ENCODE measurements at regions not wholly inside any gene's neighbourhood (a gene's known extent, or its start where the extent isn't known, plus 50 kb on each side); places are given as distances from the start of the nearest gene placed in this dataset.

DNA sequence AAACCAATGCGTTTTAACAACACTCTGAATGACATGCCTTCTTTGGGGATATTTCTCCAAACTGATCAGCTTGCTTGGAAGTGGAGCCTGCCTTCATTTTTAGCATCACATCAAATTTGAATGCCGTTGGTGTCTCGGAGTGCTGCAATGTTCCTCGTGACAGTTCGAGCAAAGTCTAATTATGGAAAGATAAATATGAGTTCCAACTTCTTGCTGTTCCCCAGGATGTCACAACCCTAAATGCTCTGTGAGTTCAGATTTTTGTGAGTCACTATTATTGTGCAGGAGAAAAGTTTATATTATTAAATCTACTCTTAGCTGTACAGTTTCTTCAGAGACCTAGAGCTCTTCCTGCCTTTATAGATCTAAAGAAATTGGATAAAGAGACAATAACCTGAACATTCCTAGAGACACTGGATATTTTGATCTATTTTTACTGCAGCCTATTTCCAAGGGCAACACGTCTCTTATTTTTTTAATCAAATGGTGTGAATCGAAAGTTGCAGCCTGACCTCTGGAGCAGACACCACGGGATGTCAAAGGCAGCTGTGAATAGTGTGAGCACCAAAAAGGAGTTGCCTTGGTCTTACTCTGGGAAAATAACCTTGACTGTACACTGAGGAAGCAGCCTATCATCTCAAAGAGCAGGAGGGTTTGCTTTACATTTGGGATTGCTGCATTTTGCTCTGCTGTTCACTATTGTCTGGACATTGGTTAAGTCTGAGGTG, 330.1 kb downstream of the TDRD15 start:
- H3K4me1 Mint-ChIP-seq (ENCODE audit: unreplicated experiment): no peaks in the 10 kb centered on the region
- no peak overlapping the region for H3K4me3 Mint-ChIP-seq
- H3K36me3 Mint-ChIP-seq: no peaks in the 10 kb centered on the region
- TF ChIP-seq, protein P1, sequence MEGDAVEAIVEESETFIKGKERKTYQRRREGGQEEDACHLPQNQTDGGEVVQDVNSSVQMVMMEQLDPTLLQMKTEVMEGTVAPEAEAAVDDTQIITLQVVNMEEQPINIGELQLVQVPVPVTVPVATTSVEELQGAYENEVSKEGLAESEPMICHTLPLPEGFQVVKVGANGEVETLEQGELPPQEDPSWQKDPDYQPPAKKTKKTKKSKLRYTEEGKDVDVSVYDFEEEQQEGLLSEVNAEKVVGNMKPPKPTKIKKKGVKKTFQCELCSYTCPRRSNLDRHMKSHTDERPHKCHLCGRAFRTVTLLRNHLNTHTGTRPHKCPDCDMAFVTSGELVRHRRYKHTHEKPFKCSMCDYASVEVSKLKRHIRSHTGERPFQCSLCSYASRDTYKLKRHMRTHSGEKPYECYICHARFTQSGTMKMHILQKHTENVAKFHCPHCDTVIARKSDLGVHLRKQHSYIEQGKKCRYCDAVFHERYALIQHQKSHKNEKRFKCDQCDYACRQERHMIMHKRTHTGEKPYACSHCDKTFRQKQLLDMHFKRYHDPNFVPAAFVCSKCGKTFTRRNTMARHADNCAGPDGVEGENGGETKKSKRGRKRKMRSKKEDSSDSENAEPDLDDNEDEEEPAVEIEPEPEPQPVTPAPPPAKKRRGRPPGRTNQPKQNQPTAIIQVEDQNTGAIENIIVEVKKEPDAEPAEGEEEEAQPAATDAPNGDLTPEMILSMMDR (conservative IDR thresholded peaks at IDR 0.05): no peak
- no peaks in the 10 kb centered on the region for H3K9me3 Mint-ChIP-seq
- H3K27ac Mint-ChIP-seq: no peak overlapping the region
- no peak for DNase-seq (ENCODE audit: extremely low spot score, unreplicated experiment)
- H3K27me3 Mint-ChIP-seq: peaks cover 9% of the 10 kb centered on the region

DNA sequence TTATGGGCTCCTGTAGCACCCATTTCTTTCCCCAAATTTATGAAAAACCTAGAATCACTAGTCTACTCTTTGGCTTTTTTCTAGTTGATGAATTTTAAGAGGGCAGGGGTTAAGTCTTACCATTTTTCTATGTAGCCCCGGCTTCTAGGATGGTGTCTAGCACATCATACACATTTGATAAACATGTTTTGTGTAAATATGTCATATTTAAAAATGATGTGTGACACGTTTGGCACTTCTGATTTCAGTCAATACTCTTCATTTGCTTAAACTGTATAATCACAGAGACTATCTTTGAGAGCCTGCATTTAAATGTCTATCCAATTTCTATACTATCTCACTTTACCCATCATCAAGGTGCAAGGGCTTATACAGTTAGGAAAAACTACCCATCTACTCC, 331.1 kb downstream of the TDRD15 start:
- H3K36me3 Mint-ChIP-seq: no peaks in the 10 kb centered on the region
- DNase-seq (ENCODE audit: extremely low spot score, unreplicated experiment): no peak
- H3K27ac Mint-ChIP-seq: no peak overlapping the region
- TF ChIP-seq, protein P1 (conservative IDR thresholded peaks at IDR 0.05): no peak
- H3K4me3 Mint-ChIP-seq: no peak overlapping the region
- no peaks in the 10 kb centered on the region for H3K9me3 Mint-ChIP-seq
- no peaks in the 10 kb centered on the region for H3K4me1 Mint-ChIP-seq (ENCODE audit: unreplicated experiment)
- peaks cover 9% of the 10 kb centered on the region for H3K27me3 Mint-ChIP-seq

DNA sequence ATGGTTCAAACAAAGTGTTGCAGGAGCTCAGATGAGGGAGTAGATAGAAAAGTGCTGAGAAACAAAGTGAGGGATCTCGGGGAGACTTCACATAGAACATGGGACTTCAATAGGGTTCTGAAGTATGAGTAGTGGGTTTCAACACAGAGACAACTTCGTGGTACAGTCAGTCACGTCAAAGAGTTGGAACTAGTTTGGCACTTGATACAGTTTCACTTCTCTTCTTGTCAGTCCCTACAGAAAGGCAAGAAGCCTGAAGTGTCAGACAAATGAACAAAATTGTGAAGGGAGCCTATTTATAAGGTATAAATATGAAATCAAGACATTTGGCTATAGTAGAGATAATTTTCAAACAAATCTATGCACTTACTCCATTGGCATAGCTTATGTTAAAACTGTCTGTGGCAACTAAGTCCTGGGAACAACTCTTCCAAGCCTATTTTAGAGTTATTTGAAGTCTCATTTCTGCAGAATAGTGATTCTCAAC, 338.0 kb downstream of the TDRD15 start:
- no peaks in the 10 kb centered on the region for H3K36me3 Mint-ChIP-seq
- no peaks in the 10 kb centered on the region for H3K27me3 Mint-ChIP-seq
- H3K27ac Mint-ChIP-seq: no peak overlapping the region
- no peak for DNase-seq (ENCODE audit: extremely low spot score, unreplicated experiment)
- no peaks in the 10 kb centered on the region for H3K4me1 Mint-ChIP-seq (ENCODE audit: unreplicated experiment)
- TF ChIP-seq, protein P1 (conservative IDR thresholded peaks at IDR 0.05): no peak
- H3K9me3 Mint-ChIP-seq: no peaks in the 10 kb centered on the region
- no peak overlapping the region for H3K4me3 Mint-ChIP-seq

DNA sequence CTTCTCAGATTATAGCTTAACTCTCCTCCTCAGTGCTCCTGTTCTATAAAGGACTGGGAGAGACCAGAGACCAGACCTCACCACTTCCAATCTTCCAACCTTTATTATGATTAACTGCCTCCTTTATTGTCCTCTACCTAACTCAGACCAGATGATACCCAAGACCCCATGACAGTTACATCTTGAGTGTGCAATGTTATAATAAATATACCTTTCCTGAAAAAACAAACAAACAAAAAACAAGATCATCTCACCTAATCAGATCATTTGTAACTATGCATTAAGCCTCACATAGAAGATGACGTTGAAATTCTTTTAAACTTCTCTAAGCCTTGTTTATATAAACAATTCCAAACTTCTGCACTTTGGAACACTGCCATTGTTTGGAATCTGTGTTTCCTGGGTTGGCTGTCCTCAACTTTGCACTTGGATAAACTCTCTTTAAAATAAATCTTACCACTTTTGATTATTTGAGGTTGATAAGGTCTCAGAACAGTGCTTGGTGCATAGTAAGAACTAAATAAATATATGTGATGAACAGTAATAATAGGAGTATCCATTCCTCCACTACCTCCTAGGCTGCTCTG, 342.7 kb downstream of the TDRD15 start:
- Mint-ChIP-seq H3K27me3 (no peaks in the 10 kb centered on the region), H3K36me3 (no peaks in the 10 kb centered on the region), H3K9me3 (no peaks in the 10 kb centered on the region), H3K27ac (no peak overlapping the region), H3K4me3 (no peak overlapping the region), H3K4me1 (ENCODE audit: unreplicated experiment) (no peaks in the 10 kb centered on the region)
- DNase-seq (ENCODE audit: extremely low spot score, unreplicated experiment): no peak
- TF ChIP-seq, protein P1 (conservative IDR thresholded peaks at IDR 0.05): no peak

DNA sequence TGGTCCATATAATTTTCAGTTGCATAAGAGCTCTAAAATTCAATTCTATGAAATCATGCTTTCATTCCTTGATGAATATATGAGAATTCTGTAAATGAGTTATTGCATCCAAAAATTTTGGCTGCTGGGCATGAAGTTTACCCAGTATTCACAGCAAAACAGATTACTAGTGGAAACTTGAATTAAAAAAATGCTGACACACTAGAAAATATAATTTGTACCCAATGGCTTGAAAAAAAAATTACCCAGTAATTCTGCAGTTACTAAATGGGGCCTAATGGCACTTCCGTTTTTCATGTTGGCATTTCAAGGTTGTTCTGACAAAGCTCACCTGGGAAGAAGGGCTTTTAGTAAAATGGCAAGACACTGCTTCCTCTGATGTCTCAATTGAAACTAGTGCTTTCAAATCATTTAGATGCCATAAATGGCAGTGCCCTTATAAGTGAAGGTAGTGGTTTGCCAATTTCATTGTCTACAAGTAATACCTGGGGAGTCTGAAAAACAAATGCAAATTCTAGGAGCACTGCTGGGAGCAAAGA, 343.6 kb downstream of the TDRD15 start:
- Mint-ChIP-seq H3K4me1 (ENCODE audit: unreplicated experiment) (no peaks in the 10 kb centered on the region), H3K27me3 (no peaks in the 10 kb centered on the region), H3K27ac (no peak overlapping the region), H3K9me3 (no peaks in the 10 kb centered on the region), H3K4me3 (no peak overlapping the region), H3K36me3 (no peaks in the 10 kb centered on the region)
- TF ChIP-seq, protein P1 (conservative IDR thresholded peaks at IDR 0.05): no peak
- no peak for DNase-seq (ENCODE audit: extremely low spot score, unreplicated experiment)
